SK-N-SH treated with all-trans-retinoic acid at 6 μM for 48 hours (cell line): ENCODE measurements at regions not wholly inside any gene's neighbourhood (a gene's known extent, or its start where the extent isn't known, plus 50 kb on each side); places are given as distances from the start of the nearest gene placed in this dataset.

Experiments used
- ARNTL ChIP-seq: fragments of 450-650 bp; formaldehyde crosslinking; IDR thresholded peaks from 2 replicates; pipeline ENCODE4 v1.5.0; 2020; ENCODE audit warnings: low read depth, mild to moderate bottlenecking, moderate library complexity, borderline replicate concordance
- RARB ChIP-seq: fragments of 250-450 bp; sonication (Bioruptor Pico); IDR thresholded peaks from 2 replicates; pipeline ENCODE4 v1.8.0; 2021; ENCODE audit warnings: mild to moderate bottlenecking, moderate library complexity
- SNAI2 ChIP-seq: fragments of 250-450 bp; sonication (Bioruptor Pico); IDR thresholded peaks from 2 replicates; pipeline ENCODE4 v1.5.0; 2020; ENCODE audit warnings: mild to moderate bottlenecking, moderate library complexity
- TCF4 ChIP-seq: fragments of 250-450 bp; sonication (Bioruptor Pico); IDR thresholded peaks from 2 replicates; pipeline ENCODE4 v1.8.0; 2021; ENCODE audit warnings: mild to moderate bottlenecking, moderate library complexity, borderline replicate concordance
- ZFP3 ChIP-seq: fragments of 250-450 bp; sonication (Bioruptor Pico); IDR thresholded peaks from 2 replicates; pipeline ENCODE4 v1.5.0; 2020; ENCODE audit warnings: mild to moderate bottlenecking, moderate library complexity

DNA sequence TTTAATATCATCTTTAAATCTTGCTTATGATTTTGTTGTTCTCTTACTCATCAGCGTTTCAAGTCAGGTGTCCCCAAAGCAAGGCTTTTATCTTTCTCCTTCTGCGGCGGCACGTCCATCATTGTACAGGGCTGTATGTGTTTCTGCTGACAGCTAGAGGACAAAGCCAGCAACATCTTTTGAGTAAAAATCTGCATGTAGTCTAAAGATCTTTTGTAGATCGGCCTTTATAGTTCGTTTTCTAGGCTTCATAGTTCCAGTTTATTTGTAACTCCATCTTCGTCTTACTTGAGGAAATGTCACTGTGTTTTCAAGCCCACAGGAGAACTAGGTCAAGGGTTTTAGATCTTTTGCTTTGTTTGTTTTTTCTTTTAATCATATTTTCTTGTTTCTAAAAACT is 211.4 kb upstream of the TOPAZ1 start:
- TF ChIP-seq ARNTL (CRISPR knock-in tag) (no peak), TCF4 (no peak), ZFP3 (CRISPR knock-in tag) (no peak), RARB (no peak), SNAI2 (CRISPR knock-in tag) (no peak)
